ENCODE measurements at regions not wholly inside any gene's neighbourhood (a gene's known extent, or its start where the extent isn't known, plus 50 kb on each side); places are given as distances from the start of the nearest gene placed in this dataset.

- Histone ChIP-seq H3K4me3 (no peak overlapping the region), H3K9me3 (no peaks in the 10 kb centered on the region), H3K27me3 (no peaks in the 10 kb centered on the region), H3K27ac (no peak overlapping the region), H3K4me1 (no peaks in the 10 kb centered on the region), H3K36me3 (no peaks in the 10 kb centered on the region)
- no peak for DNase-seq
- WGBS, 2 donors: 36 to 43% methylated on average over 1 of the region's 1 CpG
- TF ChIP-seq POLR2A (IDR thresholded peaks at IDR 0.05) (no peak), CTCF (IDR thresholded peaks at IDR 0.05) (no peak)
- intact Hi-C loops (cut with DNase I): no loop called here
These were observed 333.2 kb downstream of the SAMD5 start for GRCh38 chr6:147841547-147842148.

GRCh38 chr6:147849401-147850330 is 341.2 kb downstream of the SAMD5 start:
- H3K27me3 ChIP-seq: no peaks in the 10 kb centered on the region
- H3K27ac ChIP-seq: no peak overlapping the region
- no peaks in the 10 kb centered on the region for H3K4me1 ChIP-seq
- DNase-seq: no peak
- WGBS, 2 donors: 54 to 68% methylated on average over 10 of the region's 10 CpGs
- H3K4me3 ChIP-seq: no peak overlapping the region
- H3K9me3 ChIP-seq: no peaks in the 10 kb centered on the region
- H3K36me3 ChIP-seq: no peaks in the 10 kb centered on the region
- TF ChIP-seq POLR2A (IDR thresholded peaks at IDR 0.05) (no peak), CTCF (IDR thresholded peaks at IDR 0.05) (no peak)
- intact Hi-C loops (cut with DNase I): no loop called here

GRCh38 chr6:147852772-147853171 is 344.3 kb downstream of the SAMD5 start:
- 85 to 86% methylated on average over 2 of the region's 2 CpGs for WGBS, 2 donors
- TF ChIP-seq POLR2A (IDR thresholded peaks at IDR 0.05): no peak
- TF ChIP-seq CTCF (IDR thresholded peaks at IDR 0.05): no peak
- H3K36me3 ChIP-seq: no peaks in the 10 kb centered on the region
- intact Hi-C loops (cut with DNase I): no loop called here
- no peaks in the 10 kb centered on the region for H3K9me3 ChIP-seq
- H3K27ac ChIP-seq: no peak overlapping the region
- no peak for DNase-seq
- H3K4me1 ChIP-seq: no peaks in the 10 kb centered on the region
- H3K27me3 ChIP-seq: no peaks in the 10 kb centered on the region
- H3K4me3 ChIP-seq: no peak overlapping the region

- H3K27me3 ChIP-seq: no peaks in the 10 kb centered on the region
- H3K4me1 ChIP-seq: no peaks in the 10 kb centered on the region
- no peak for TF ChIP-seq CTCF (IDR thresholded peaks at IDR 0.05)
- no peak for TF ChIP-seq POLR2A (IDR thresholded peaks at IDR 0.05)
- no peaks in the 10 kb centered on the region for H3K36me3 ChIP-seq
- H3K27ac ChIP-seq: no peak overlapping the region
- intact Hi-C loops (cut with DNase I): no loop called here
- DNase-seq: no peak
- 88 to 92% methylated on average over 3 of the region's 3 CpGs for WGBS, 2 donors
- H3K9me3 ChIP-seq: no peaks in the 10 kb centered on the region
- no peak overlapping the region for H3K4me3 ChIP-seq
These were observed 345.1 kb downstream of the SAMD5 start for GRCh38 chr6:147853574-147853973.

- intact Hi-C loops (cut with DNase I): no loop called here
- TF ChIP-seq POLR2A (IDR thresholded peaks at IDR 0.05) (no peak), CTCF (IDR thresholded peaks at IDR 0.05) (no peak)
These were observed 347.5 kb downstream of the SAMD5 start for GRCh38 chr6:147855803-147856482.

More at GRCh38 chr6:147855803-147856482, 347.5 kb downstream of the SAMD5 start:
- WGBS, 2 donors: 69 to 82% methylated on average over 3 of the region's 3 CpGs
- no peaks in the 10 kb centered on the region for H3K9me3 ChIP-seq
- no peaks in the 10 kb centered on the region for H3K4me1 ChIP-seq
- H3K36me3 ChIP-seq: no peaks in the 10 kb centered on the region
- DNase-seq: no peak
- H3K27ac ChIP-seq: no peak overlapping the region
- H3K4me3 ChIP-seq: no peak overlapping the region
- no peaks in the 10 kb centered on the region for H3K27me3 ChIP-seq

Data from esophagus squamous epithelium (tissue), 5 donors.